Left lung (tissue), 4 donors: ENCODE measurements at regions not wholly inside any gene's neighbourhood (a gene's known extent, or its start where the extent isn't known, plus 50 kb on each side); places are given as distances from the start of the nearest gene placed in this dataset.

Experiments used
- ATAC-seq: fragments of 200-7000 bp; cut with Tn5 transposase; one replicate; pipeline ENCODE4 v1.9.1; 2020; ENCODE audit warnings: moderate library complexity
- DNase-seq, 4 donors: peaks; one replicate each; pipeline ENCODE4 v3.0.0-alpha.2; 2013 to 2020
- H3K27ac ChIP-seq, 2 donors: fragments of 200-600 bp; sonication (generic) in 1 of 2; one replicate each; pipeline versions ENCODE4 v1.5.0 to v1.8.0; 2020 to 2021
- H3K27me3 ChIP-seq, 2 donors: fragments of 200-600 bp; sonication (generic) in 1 of 2; one replicate each; pipeline versions ENCODE4 v1.5.0 to v1.8.0; 2020 to 2021
- H3K36me3 ChIP-seq, 2 donors: fragments of 200-600 bp; sonication (generic) in 1 of 2; one replicate each; pipeline versions ENCODE4 v1.5.0 to v1.8.0; 2020 to 2021
- H3K4me1 ChIP-seq, 2 donors: fragments of 200-600 bp; one replicate each; pipeline ENCODE4 v1.8.0; 2021
- H3K4me3 ChIP-seq, 2 donors: fragments of 200-600 bp; sonication (generic) in 1 of 2; one replicate each; pipeline versions ENCODE4 v1.5.0 to v1.8.0; 2020 to 2021; ENCODE audit warnings: mild to moderate bottlenecking in 1 of 2
- H3K9me3 ChIP-seq, 2 donors: fragments of 200-600 bp; sonication (generic) in 1 of 2; one replicate each; pipeline versions ENCODE4 v1.5.0 to v1.8.0; 2020 to 2021
- CTCF ChIP-seq, 2 donors: fragments of 200-600 bp; sonication (generic) in 1 of 2; IDR thresholded peaks; one replicate each; pipeline versions ENCODE4 v1.5.0 to v1.8.0; 2021; ENCODE audit warnings: antibody characterized with exemption in 2 of 2
- intact Hi-C, 2 donors: fragments of 100-400 bp; cut with DNase I; formaldehyde crosslinking; loops; one replicate each; pipeline versions ENCODE4 v1.11.2 to v1.14.2; 2022
- donor health status: DM: no; HTN: yes; CAD: no.
- donor health status: DM: no; HTN: no; CAD: no.

GRCh38 chr11:2071748-2072385, 67.3 kb downstream of the IGF2 start:
- no peak for TF ChIP-seq CTCF (IDR thresholded peaks at IDR 0.05)
- Histone ChIP-seq H3K36me3 (no peaks in the 10 kb centered on the region), H3K27ac (no peak overlapping the region), H3K4me3 (no peak overlapping the region), H3K4me1 (no peaks in the 10 kb centered on the region), H3K27me3 (peaks cover 0 to 38% of the 10 kb centered on the region in 2 donors), H3K9me3 (no peaks in the 10 kb centered on the region)
- intact Hi-C loops, result no loop called here
- ATAC-seq, result no peak
- no peak for DNase-seq
